Sigmoid colon (tissue), 3 donors: ENCODE measurements at regions not wholly inside any gene's neighbourhood (a gene's known extent, or its start where the extent isn't known, plus 50 kb on each side); places are given as distances from the start of the nearest gene placed in this dataset.

Experiments used
- POLR2A ChIP-seq, 2 donors: fragments of 450-650 bp; IDR thresholded peaks; one replicate each; pipeline ENCODE4 v1.6.1; 2016; ENCODE audit warnings: antibody characterized with exemption in 2 of 2, mild to moderate bottlenecking in 2 of 2, moderate library complexity in 2 of 2
- TF ChIP-seq, protein P1 (sequence below), 4 experiments: fragments of 450-650 bp in 3 of 4; fragments of 200-600 bp in 1 of 4; IDR thresholded peaks; one replicate each; pipeline ENCODE4 v1.5.1; 2016 to 2019; ENCODE audit warnings: antibody characterized with exemption in 4 of 4, mild to moderate bottlenecking in 3 of 4, moderate library complexity in 2 of 4

DNA sequence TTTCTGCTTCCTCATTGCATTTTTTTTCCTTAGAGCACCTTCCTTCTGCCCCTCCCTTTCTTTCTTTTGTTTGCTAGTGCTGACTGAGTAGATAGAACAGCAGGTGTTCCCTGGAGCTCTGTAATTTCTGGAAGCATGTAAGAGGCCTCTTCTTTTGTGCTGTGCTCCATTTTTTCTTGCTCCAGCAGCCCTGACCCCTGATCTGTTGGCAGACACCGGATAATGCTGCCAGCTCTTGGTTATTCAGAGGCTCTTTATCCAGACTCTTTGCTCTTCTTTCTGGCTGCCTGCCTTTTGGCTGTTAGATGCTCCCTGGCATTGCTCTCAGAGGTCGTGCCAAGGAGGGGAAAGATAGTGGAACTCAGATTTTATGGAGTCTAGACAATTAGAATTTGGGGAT, 104.4 kb upstream of the RBMS3 start:
- TF ChIP-seq, protein P1, sequence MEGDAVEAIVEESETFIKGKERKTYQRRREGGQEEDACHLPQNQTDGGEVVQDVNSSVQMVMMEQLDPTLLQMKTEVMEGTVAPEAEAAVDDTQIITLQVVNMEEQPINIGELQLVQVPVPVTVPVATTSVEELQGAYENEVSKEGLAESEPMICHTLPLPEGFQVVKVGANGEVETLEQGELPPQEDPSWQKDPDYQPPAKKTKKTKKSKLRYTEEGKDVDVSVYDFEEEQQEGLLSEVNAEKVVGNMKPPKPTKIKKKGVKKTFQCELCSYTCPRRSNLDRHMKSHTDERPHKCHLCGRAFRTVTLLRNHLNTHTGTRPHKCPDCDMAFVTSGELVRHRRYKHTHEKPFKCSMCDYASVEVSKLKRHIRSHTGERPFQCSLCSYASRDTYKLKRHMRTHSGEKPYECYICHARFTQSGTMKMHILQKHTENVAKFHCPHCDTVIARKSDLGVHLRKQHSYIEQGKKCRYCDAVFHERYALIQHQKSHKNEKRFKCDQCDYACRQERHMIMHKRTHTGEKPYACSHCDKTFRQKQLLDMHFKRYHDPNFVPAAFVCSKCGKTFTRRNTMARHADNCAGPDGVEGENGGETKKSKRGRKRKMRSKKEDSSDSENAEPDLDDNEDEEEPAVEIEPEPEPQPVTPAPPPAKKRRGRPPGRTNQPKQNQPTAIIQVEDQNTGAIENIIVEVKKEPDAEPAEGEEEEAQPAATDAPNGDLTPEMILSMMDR (IDR thresholded peaks at IDR 0.05), result no peak
- no peak for TF ChIP-seq POLR2A (IDR thresholded peaks at IDR 0.05)
